NCI-H1436 treated with DMSO at 0.1 percent for 48 hours (cell line): ENCODE measurements at regions not wholly inside any gene's neighbourhood (a gene's known extent, or its start where the extent isn't known, plus 50 kb on each side); places are given as distances from the start of the nearest gene placed in this dataset.

ENCODE experiments used
- DNase-seq: peaks from one replicate; lab custom pipeline; 2025; lab: John Stamatoyannopoulos, UW

DNA sequence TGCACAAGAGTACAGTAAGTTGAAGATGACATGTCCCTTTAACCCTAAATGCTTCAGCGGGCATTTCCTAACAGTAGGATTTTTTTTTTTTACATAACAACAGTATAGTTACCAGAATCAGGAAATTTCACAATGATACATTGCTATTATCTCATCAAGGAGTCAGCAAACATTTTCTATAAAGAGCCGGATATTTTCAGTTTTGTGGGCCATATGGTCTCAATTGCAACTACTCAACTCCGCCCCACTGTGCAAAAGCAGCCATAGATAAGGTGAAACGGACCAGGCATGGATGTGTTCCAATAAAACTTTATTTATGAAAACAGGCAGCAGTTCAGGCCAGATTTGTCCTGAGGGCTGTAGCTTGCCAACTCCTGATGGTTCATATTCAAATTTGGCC, 130.6 kb downstream of the SMAD6 start:
- DNase-seq: no peak

DNA sequence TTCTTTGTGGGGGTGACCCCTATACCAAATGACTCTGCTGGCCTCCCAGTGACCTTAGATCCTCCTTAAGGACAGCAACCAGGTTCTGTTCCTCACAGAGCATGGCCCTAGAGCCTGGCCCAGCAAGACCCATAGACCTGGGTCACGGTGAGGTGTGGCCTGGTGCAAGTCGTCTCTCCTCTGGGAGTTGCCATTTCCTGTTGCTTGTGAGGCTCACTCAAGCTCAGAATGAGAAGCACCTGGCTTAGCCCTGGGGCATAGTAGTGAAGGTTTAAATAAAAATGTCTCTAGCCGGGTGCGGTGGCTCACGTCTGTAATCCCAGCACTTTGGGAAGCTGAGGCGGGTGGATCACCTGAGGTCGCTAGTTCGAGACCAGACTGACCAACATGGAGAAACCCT, 131.3 kb downstream of the SMAD6 start:
- no peak for DNase-seq

DNA sequence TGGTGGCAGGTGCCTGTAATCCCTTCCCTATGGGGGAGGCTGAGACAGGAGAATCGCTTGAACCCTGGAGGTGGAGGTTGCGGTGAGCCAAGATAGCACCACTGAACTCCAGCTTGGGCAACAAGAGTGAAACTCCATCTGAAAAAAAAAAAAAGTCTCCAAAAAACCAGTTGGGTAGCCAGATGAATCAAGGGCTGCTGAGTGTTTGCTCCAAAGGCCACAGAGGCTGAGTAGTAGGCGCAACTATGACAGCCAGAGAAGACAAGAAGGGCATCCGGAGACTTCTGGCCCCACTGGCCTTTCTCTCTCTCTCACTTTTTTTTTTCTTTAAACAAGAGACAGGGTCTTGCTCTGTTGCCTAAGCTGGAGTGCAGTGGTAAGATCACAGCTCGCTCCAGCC, 131.8 kb downstream of the SMAD6 start:
- DNase-seq: no peak

DNA sequence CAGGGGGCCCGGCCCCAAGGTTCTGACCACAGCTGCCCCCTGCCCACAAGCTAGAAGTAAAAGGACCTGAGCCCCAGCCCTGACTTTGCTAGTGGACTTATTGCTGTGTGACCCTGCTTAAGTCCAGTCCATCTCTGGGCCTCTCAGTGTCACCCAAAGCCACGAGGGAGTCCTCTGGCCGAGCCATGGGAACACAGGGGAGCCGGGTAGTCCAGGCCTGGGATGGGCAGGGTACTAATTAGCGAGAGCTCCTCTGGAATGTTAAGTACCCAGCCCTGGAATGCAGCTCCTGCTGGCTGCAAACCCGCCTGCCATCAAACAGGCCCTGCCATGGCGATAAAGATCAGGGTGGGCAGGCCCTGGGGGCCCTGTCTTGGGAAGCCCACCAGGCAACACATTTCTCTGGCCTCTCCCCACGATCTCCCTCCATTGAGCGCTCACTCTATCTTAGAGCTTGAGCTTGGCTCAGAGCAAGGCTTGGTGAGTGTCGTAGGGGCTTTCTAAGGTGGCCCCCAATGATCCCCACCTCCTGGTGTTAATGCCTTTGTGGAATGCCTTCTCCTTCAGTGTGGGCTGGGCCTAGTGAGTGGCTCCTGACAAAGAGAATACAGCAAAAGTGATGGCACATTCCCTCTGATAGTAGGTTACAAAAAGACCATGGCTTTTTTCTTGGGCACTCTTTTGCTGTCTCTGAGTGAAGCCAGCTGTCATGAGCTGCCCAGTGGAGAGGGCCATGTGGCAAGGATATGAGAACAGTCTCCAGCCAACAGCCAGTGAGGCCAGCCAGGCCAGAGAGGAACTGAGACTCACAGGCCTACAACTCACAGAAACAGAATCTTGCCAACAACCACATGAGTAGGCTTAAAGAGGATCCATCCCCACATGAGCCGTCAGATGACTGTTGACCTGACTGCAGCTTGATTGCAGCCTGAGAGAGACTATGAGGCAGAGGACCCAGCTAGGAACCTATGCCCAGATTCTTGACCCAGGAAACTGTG, 133.1 kb downstream of the SMAD6 start:
- no peak for DNase-seq

DNA sequence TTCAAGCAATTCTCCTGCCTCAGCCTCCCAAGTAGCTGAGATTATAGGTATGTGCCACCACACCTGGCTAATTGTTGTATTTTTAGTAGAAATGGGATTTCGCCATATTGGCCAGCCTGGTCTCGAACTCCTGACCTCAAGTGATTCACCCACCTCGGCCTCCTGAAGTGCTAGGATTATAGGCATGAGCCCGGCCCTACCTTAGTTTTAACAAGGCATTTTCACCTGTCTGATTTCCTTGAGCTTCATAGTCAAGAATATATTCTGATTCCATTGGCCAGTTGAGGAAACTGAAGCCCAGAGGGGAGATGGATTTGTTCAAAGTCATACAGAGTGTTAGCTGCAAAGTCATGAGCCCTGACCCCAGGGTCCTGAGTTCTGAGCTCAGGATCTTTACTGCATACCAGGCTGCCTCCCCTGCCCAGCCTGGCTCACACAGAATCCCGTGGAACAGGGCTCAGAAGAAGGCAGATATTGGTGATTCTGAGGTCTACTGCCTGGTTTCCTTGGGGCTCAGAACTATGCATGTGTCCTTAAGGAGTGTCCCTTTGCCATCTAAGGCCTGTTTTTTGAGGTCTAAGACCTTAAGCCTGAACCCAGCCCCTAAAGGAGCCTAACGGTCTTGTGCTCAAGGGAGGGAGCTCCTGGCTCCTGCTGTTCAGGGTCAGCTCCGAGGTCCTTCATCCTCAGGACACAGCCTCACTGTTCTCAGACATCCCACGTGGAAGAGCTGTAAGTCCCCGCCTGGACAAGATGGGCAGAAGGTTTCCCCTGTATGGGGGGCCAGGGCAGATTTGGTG, 134.4 kb downstream of the SMAD6 start:
- no peak for DNase-seq

DNA sequence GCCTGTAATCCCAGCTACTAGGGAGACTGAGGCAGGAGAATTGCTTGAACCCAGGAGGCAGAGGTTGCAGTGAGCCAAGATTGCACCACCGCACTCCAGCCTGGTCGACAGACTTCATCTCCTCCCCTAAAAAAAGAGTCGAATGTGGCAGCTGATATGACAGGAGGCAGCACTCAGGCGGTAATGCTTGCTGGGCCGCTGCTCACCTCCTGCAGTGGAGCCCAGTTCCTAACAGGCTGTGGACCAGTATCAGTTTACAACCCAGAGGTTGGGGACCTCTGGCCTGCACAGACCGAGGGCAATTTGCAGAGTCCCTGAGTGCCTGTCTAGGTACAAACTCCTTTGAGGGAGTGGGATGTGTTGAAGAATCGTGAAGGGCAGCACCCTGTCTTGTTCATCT, 136.2 kb downstream of the SMAD6 start:
- DNase-seq: no peak

DNA sequence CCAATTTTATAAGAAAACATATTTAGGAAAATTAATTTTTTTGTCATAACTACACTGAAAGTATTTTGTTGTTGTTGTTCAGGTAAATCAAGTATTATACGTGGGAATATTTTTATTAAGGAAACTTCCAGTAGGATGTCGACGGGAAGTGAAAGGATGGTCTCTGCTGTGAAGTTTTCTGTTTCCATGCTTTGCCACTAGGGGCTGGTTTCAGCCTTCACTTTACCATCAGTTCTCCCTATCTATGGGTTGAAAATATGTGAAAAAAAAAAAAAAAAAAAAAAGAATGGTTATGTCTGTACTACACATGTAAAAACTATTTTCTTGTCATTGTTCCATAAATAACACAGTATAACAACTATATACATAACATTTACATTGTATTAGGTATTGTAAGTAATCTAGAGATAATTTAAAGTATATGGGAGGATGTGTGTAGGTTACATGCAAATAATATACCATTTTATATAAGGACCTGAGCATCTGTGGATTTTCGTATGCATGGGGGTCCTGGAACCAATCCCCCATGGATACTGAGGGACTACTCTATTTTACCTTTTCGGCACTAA, 136.7 kb downstream of the SMAD6 start:
- DNase-seq: no peak

DNA sequence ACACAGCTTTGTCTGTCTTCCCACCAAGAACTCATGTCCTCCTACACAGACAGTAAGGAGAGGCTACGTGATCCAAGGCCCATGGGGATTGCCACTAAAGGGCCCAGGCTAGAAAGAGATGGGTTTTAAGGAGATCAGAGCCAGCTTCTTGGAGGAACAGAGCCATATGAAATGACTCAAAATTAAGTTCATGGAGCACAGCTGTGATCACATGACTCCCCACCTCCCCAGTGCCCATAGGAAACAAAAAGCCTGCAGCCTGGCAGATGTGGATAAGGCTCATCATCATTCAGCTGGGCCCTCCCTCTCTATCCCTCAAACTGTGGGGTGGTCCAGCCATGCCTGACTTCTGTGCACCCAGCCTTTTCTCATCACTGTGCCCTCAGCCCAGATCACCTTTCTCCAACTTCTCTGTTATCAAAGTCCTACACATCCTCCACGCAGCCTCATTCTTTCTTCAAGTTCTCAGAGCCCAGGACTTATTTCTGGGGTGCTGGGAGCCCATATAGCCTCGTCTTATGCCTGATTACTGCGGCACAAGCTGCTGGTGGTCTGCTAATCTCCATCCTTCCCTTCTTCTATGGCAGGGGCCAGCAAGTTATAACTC, 137.6 kb downstream of the SMAD6 start:
- no peak for DNase-seq

DNA sequence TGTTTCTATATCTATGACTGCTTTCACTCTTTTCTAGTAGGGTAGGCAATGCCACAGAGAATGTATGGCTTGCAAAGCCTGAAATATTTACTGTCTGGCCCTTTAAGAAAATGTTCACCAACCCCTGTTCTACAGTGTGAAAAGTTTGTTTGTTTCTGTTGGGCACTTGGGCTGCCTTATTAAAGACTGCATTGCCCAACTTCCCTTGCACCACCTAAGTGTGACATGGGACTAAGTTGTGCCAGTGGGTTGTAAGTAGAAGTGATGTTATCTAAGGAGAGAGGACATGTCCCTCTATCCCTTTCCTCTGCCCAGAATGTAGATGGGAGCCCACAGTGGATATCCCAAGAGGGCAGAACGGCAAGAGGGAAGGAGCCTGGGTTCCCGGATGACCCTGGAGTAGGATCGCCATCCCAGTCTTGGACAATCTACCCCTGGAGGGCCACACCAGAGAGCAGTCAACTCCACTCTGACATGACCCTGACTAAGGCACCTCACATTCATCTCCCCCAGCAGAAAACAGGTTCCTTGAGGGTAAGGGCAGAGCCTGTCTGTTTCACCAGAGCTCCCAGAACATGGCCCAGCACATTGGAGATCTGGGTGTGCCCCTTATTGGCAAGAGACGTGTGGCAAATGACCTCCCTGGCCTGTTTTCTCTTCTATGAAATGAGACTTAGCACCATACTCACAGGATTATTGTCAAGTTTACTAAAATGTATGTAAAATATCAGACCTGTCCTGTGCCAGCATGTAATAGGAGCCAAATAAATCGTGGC, 138.8 kb downstream of the SMAD6 start:
- DNase-seq: no peak

DNA sequence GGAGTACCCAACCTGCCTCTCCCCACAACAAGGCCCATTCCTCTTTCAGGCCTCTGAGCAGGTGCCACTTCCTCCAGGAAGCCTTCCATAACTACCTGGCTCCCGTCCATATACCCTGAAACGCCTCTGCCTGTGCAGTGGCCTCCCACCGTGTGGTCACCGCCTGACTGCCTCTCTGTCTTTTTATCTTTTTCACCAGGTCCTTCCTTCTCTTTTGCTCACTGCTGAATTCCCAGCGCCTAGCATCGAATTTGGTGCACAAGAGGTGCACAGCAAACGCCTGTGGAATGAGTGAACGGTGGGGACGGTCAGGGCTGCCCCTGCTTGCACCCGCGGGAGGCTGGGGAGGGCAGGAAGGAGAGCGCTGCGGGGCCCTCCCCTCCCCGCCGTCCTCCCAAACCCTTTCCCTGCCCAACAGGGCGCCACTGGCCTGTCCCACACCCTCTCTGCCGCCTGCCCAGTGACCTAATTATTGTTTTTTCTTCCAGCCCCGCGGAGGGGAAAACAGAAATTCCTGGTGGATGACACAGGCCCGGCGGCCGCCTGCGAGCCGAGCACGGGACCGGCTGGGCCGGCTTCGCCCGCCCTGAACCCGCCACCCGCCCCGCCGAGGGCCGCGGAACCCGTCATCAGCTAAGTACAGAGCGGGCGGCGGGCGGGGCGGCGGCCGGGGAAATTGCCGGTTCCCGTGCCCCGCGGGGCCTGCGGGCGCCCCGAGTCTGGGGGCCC, 140.1 kb downstream of the SMAD6 start:
- DNase-seq: no peak

DNA sequence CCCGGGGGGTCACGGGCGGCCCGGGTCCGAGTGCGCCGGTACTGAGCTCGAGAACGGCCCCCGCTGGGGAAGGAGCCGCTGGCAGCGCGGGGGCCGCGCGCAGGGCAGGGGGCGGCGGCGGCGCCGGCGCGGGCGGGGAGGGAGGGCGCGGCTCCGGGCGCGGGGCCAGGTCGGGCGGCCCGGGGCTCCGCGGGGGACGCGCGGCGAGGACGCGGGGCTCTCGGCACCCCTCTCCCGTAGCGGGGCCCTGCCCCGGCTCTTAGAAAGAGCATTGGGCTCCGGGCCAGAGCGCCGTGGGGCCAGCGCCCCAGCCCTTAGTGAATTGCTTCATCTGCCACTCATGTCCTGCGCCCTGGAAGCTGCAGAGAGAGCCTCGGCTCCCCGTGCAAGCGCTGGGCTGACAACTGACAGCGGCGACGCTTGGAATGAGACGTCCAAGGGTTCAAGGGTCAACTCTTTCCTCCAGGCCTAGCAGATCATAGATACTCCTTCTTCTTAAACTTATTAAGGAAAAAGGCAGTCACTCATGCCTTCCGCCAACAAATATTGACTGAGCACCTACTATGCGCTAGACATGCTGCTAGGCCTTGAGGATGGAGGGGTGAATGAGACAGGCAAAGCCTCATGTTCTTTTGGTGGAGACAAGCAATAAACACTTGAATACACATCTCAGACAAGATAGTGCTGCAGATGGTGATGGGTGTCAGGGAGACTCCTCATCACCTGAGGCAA, 140.8 kb downstream of the SMAD6 start:
- no peak for DNase-seq

DNA sequence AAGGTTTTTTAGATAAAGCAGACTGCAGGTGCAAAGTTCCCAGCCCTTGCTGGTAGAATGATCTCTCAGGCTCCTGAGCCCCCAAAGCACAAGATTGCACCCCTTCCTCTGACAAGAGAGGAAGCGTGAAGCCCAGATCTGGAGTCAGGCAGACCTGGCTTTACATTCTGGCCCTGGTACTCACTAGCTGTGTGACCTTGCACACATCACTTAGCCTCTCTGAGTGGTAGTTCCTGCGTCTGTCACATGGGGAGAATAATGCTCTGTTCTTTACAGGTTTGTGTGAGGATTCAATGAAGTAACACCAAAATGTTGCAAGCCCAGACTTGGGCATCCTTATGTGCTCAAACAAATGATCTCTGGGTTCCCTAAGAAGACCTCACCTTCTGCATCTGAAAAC, 141.5 kb downstream of the SMAD6 start:
- DNase-seq: no peak

DNA sequence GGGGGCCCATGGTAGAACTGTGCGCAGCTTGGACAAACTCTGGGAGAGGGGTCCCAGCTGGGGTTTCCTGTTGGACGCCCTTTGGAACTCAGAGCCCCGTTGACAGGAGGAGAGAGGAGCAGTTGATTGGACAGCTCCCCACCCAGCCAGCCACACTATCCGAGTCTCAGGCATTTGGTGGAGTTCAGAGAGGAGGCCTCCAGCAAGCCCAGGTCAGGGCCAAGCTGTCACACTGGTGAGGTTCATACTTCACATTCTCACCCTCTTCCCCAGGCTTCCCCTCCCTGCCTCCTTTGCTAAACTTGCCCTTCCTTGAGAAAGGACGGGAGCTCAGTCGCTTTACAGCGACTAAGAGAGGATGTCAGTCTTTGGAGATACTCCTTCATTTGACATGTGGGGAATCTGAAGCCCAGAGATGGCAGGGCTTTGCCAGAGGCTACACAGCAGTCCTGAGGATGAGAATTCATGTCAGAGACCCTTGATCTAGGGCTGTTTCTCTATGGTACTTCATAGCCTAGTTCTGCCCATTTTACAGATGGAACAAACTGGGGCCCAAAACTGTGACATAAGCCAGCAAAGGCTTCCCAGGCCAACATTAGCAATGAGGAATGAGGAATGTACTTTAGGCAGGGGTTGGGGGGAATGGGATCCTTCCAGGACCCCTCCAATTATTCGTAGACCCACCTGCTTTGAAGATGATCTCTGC, 142.2 kb downstream of the SMAD6 start:
- DNase-seq: no peak

DNA sequence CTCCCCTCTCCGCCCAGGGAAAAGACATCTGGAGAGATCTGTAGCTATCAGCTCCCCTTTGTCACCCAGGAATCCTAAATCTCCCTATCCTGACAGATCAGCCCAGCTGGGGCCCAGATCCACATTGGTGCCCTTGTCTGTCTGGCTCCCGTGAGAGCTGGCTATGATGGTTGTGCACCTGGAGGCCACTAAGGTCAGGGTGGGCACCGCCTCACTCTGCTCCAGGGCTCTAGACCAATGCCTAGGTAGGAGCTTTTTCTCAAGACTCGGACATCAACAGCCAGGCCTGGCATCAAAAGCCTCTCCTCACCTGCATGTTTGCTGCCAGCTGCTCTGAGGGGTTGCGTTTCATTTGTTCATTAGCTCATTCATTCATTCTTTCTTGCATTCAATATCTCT, 142.7 kb downstream of the SMAD6 start:
- DNase-seq: no peak

DNA sequence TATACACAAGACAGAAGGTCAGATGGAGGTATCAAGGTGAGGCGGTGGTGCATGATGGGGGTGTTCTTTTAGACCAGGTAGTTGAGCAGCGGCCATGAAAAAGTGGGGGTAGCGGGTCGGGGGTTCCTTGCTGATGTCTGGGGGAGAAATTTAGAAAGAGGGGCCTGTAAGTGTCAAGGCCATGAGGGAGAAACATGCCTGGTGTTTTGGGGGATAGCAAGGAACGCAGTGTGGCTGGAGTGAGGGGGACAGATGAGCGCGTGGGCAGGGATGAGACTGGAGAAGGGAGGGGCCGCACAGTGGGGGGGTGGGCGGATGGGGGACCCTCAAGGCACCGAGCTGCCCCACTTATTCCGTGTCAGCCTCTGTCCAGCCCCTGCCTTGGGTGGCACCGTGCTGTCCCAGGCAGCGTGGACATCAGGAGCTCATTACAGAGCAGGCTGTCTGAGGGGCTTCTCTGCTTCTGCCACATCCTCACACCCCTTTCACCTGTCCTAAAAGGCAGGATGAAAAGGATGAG, 143.3 kb downstream of the SMAD6 start:
- DNase-seq: no peak

DNA sequence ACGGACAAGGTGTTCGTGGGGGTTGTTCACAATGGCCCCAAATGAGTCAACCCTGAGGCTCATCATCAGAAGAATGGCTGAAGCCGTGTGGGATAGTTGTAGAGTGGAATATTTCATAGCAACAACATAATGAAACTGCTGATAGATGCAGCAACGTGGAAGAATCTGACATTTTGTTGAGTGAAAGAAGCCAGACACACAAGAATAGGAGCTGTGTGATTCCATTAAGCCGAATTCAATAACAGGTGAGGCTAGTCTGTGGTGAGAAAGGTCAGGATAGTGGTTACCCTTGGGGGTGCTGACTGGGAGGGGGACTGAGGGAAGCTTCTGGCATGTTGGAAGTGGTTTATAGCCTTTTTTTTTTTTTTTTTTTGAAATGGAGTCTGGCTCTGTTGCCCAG, 144.0 kb downstream of the SMAD6 start:
- DNase-seq: no peak

DNA sequence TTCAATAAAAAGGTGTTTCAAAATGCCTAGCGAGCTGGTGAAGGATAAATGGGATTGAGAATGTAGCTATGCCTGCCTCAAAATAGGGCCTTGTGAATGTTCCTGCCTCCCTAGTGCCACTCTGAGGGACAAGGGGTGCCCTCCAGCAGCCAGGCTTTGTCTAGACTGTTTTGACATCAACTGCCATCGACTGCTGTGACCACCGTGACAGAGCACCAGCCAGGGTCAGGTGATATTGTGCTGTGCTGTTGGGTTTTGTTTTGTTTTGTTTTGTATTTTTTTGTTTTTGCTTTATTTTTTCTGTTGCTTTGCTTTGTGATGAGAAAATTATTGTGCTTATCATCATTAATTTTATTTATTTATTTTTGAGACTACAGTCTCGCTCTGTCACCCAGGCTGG, 144.8 kb downstream of the SMAD6 start:
- DNase-seq: no peak

DNA sequence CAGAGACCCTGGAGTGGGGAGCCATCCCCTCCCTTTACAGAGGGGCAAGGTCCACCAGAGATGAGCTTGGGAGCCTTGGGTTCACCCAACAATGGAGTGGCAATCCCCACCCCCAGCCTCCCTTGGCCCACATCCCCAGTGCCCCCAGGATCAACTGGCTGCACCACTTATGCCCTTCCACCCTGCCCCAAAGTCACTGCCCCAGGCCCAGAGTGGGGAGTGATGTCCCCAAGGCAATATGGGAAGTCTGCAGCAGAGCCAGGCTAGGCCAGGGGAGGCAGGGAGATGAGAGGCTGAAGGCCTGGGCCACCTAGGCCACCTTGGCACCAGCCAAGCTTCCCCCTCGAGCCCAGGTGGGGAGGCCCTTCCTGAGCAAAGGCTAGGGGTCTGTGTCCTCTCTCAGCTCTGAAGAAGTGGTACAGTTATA, 145.5 kb downstream of the SMAD6 start:
- no peak for DNase-seq

DNA sequence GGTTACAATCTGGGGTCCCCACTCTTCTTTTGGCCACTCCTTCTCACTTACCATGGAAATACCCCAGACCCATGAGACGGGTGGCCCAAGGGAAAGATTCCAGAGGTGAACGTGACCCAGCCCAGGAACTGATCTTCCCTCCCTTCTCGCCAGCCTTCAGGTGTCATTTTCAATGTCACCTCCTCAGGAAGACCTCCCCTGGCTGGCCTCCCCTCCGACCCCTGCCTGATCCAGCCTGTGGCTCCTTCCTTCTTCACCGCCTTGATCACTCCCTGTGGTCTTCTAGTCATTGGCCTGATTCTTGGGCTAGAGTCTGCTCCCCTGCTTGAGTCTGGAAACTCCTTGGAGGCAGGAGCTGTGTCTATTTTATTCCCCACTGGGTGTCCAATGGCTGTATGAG, 146.1 kb downstream of the SMAD6 start:
- DNase-seq: no peak
